GM12875 (cell line): ENCODE measurements at regions not wholly inside any gene's neighbourhood (a gene's known extent, or its start where the extent isn't known, plus 50 kb on each side); places are given as distances from the start of the nearest gene placed in this dataset.

Experiments
- H3K4me3 ChIP-seq: one replicate; pipeline ENCODE4 v1.5.1; 2011; ENCODE audit warnings: low read depth, low read length, control low read depth
- TF ChIP-seq, protein P1 (sequence below): IDR thresholded peaks from 2 replicates; pipeline ENCODE4 v1.5.1; 2011; ENCODE audit warnings: low read depth, mild to moderate bottlenecking, control low read depth, inconsistent platforms, low read length, moderate library complexity, borderline replicate concordance; ENCODE audit not compliant: insufficient read depth

- TF ChIP-seq, protein P1, sequence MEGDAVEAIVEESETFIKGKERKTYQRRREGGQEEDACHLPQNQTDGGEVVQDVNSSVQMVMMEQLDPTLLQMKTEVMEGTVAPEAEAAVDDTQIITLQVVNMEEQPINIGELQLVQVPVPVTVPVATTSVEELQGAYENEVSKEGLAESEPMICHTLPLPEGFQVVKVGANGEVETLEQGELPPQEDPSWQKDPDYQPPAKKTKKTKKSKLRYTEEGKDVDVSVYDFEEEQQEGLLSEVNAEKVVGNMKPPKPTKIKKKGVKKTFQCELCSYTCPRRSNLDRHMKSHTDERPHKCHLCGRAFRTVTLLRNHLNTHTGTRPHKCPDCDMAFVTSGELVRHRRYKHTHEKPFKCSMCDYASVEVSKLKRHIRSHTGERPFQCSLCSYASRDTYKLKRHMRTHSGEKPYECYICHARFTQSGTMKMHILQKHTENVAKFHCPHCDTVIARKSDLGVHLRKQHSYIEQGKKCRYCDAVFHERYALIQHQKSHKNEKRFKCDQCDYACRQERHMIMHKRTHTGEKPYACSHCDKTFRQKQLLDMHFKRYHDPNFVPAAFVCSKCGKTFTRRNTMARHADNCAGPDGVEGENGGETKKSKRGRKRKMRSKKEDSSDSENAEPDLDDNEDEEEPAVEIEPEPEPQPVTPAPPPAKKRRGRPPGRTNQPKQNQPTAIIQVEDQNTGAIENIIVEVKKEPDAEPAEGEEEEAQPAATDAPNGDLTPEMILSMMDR = peak; percentile 52; the same call in 1 of the 2 replicates
- no peak overlapping the region for H3K4me3 ChIP-seq
These were observed 196.4 kb upstream of the C1QTNF7 start for GRCh38 chr4:15231265-15232091.

- TF ChIP-seq, protein P1 = no peak
These were observed 195.2 kb upstream of the C1QTNF7 start for GRCh38 chr4:15232366-15233263.

DNA sequence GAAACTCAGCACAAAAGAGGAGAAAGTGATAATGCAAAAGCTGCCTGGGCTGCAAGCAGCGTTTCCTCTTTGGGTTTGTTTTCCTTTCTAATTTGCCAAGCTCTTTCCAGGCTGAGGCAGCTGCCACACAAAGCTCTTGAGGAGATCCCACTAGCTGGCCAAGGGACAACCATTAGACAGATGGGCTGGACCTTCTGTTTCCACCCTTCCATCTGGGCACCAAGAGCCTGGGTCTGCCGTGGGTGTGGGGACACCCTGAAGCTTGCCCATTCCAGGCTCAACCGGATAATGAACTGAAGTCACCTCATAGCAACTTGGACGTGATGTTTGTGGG, 194.6 kb upstream of the C1QTNF7 start:
- H3K4me3 ChIP-seq = no peak overlapping the region
- TF ChIP-seq, protein P1 = no peak

More at GRCh38 chr4:15232366-15233263, 195.2 kb upstream of the C1QTNF7 start:
- no peak overlapping the region for H3K4me3 ChIP-seq

- H3K4me3 ChIP-seq = no peak overlapping the region
- TF ChIP-seq, protein P1 = no peak
These were observed 194.2 kb upstream of the C1QTNF7 start for GRCh38 chr4:15233626-15234025.

DNA sequence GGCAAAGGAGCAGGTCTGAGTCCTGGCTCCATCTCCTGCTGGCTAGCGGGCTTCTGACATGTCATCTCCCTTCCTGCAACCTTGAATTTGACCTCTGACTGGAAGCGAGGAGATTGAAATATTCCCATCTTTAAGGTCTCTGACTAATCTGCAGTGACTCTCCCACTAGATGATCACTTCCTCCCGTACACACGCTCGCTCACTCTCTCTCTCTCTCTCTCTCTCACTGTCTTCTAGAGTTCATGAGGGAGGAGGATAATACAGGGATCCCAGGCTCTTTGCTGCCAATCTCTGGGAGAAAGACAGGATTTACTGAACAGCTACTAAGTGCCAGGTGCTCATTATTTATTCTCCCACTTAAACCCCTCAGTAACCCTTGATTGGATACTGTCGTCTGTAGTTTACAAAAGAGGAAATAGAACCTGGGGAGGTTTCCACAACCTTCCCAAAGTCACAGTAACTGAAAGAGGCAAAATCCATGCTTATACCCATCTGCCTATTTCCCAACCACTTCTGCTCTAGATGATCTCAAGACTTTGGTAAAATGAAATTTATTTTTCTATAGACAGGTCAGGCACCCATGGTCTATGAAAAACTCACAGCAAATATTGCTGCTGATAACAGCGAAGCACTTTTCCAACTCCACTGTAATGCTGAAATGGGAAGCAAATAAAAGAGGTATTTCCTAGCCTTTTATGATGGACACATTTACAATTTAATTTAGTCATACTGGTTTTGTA, 193.5 kb upstream of the C1QTNF7 start:
- H3K4me3 ChIP-seq = no peak overlapping the region
- TF ChIP-seq, protein P1 = no peak

- no peak overlapping the region for H3K4me3 ChIP-seq
- TF ChIP-seq, protein P1 = no peak
These were observed 193.0 kb upstream of the C1QTNF7 start for GRCh38 chr4:15234856-15235126.
